ENCODE measurements at regions not wholly inside any gene's neighbourhood (a gene's known extent, or its start where the extent isn't known, plus 50 kb on each side); places are given as distances from the start of the nearest gene placed in this dataset.

- H3K27ac Mint-ChIP-seq, result no peak overlapping the region
- no peaks in the 10 kb centered on the region for H3K36me3 Mint-ChIP-seq (ENCODE audit: low read depth)
- H3K4me3 Mint-ChIP-seq, result no peak overlapping the region
- peaks cover 16% of the 10 kb centered on the region for H3K27me3 Mint-ChIP-seq
- H3K9me3 Mint-ChIP-seq, result no peaks in the 10 kb centered on the region
- H3K4me1 Mint-ChIP-seq (ENCODE audit: low read depth), result no peaks in the 10 kb centered on the region
Observed at GRCh38 chr10:131656009-131656408, 244.8 kb upstream of the PPP2R2D start.

- no peak overlapping the region for H3K27ac Mint-ChIP-seq
- H3K27me3 Mint-ChIP-seq, result peaks cover 11% of the 10 kb centered on the region
- no peaks in the 10 kb centered on the region for H3K9me3 Mint-ChIP-seq
- H3K4me3 Mint-ChIP-seq, result no peak overlapping the region
- H3K4me1 Mint-ChIP-seq (ENCODE audit: low read depth), result no peaks in the 10 kb centered on the region
- no peaks in the 10 kb centered on the region for H3K36me3 Mint-ChIP-seq (ENCODE audit: low read depth)
Observed at GRCh38 chr10:131656431-131656841, 244.4 kb upstream of the PPP2R2D start.

- H3K4me3 Mint-ChIP-seq, result no peak overlapping the region
- H3K4me1 Mint-ChIP-seq (ENCODE audit: low read depth), result no peaks in the 10 kb centered on the region
- no peaks in the 10 kb centered on the region for H3K36me3 Mint-ChIP-seq (ENCODE audit: low read depth)
- H3K9me3 Mint-ChIP-seq, result no peaks in the 10 kb centered on the region
- no peak overlapping the region for H3K27ac Mint-ChIP-seq
- peaks cover 9% of the 10 kb centered on the region for H3K27me3 Mint-ChIP-seq
Observed at GRCh38 chr10:131657318-131657984, 243.4 kb upstream of the PPP2R2D start.

GRCh38 chr10:131657985-131658330 is 242.8 kb upstream of the PPP2R2D start:
- no peaks in the 10 kb centered on the region for H3K4me1 Mint-ChIP-seq (ENCODE audit: low read depth)
- no peaks in the 10 kb centered on the region for H3K36me3 Mint-ChIP-seq (ENCODE audit: low read depth)
- H3K4me3 Mint-ChIP-seq, result no peak overlapping the region

GRCh38 chr10:131658476-131659110 is 242.2 kb upstream of the PPP2R2D start:
- no peaks in the 10 kb centered on the region for H3K36me3 Mint-ChIP-seq (ENCODE audit: low read depth)
- H3K4me1 Mint-ChIP-seq (ENCODE audit: low read depth), result no peaks in the 10 kb centered on the region
- H3K9me3 Mint-ChIP-seq, result no peaks in the 10 kb centered on the region
- peaks cover 5% of the 10 kb centered on the region for H3K27me3 Mint-ChIP-seq
- H3K4me3 Mint-ChIP-seq, result no peak overlapping the region
- H3K27ac Mint-ChIP-seq, result no peak overlapping the region

More at GRCh38 chr10:131657985-131658330, 242.8 kb upstream of the PPP2R2D start:
- peaks cover 5% of the 10 kb centered on the region for H3K27me3 Mint-ChIP-seq
- H3K9me3 Mint-ChIP-seq, result no peaks in the 10 kb centered on the region
- no peak overlapping the region for H3K27ac Mint-ChIP-seq

DNA sequence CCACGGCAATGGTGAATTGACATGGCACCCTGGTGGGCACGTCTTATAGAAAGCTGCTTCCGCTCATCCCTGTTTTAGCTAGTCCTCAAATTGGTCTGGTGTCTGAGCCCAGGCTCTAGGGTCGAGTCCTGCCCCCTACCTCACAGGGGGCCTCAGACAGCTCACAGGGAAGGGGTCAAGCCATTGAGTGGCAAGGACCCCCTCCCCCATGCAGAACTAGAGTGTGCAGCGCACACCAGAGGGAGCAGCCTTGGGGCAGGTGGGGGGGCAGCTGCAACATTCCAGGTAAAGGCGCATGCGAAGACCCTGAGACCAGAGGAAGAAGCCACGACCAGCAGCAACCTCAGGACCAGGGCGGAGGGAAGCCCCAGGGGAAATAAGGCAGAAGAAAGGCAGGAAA is 240.4 kb upstream of the PPP2R2D start:
- no peak overlapping the region for H3K4me3 Mint-ChIP-seq
- H3K27ac Mint-ChIP-seq, result no peak overlapping the region

GRCh38 chr10:131662851-131663250 is 238.0 kb upstream of the PPP2R2D start:
- Mint-ChIP-seq H3K27me3 (peaks cover 4% of the 10 kb centered on the region), H3K9me3 (no peaks in the 10 kb centered on the region), H3K36me3 (ENCODE audit: low read depth) (no peaks in the 10 kb centered on the region), H3K27ac (no peak overlapping the region), H3K4me3 (no peak overlapping the region), H3K4me1 (ENCODE audit: low read depth) (no peaks in the 10 kb centered on the region)

More for the DNA sequence above, 240.4 kb upstream of the PPP2R2D start:
- Mint-ChIP-seq H3K27me3 (peaks cover 4% of the 10 kb centered on the region), H3K4me1 (ENCODE audit: low read depth) (no peaks in the 10 kb centered on the region), H3K9me3 (no peaks in the 10 kb centered on the region), H3K36me3 (ENCODE audit: low read depth) (no peaks in the 10 kb centered on the region)

DNA sequence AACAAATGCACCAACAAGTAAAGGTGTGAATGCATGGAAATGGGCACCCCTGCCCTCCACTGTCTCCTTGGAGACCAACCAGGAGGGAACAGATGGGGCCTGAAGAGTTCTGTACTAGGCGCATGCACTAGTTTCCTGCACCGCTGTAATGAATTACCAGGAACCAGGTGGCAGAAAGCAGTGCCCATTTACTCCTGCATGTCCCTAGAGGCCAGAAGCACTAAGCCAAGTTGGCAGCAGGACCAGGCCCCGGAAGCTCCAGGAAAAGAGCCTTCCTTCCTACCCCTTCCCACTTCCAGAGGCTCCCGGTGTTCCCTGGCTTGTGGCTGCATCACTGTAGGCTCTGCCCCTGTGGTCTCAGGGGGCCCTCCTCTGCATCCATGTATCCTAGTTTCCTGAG is 237.5 kb upstream of the PPP2R2D start:
- no peak overlapping the region for H3K27ac Mint-ChIP-seq
- no peaks in the 10 kb centered on the region for H3K9me3 Mint-ChIP-seq

GRCh38 chr10:131666091-131666490 is 234.7 kb upstream of the PPP2R2D start:
- H3K9me3 Mint-ChIP-seq, result no peaks in the 10 kb centered on the region
- no peaks in the 10 kb centered on the region for H3K36me3 Mint-ChIP-seq (ENCODE audit: low read depth)
- H3K27me3 Mint-ChIP-seq, result peaks cover 4% of the 10 kb centered on the region
- no peak overlapping the region for H3K27ac Mint-ChIP-seq
- H3K4me3 Mint-ChIP-seq, result no peak overlapping the region
- no peaks in the 10 kb centered on the region for H3K4me1 Mint-ChIP-seq (ENCODE audit: low read depth)

More for the DNA sequence above, 237.5 kb upstream of the PPP2R2D start:
- Mint-ChIP-seq H3K4me1 (ENCODE audit: low read depth) (no peaks in the 10 kb centered on the region), H3K27me3 (peaks cover 4% of the 10 kb centered on the region), H3K4me3 (no peak overlapping the region), H3K36me3 (ENCODE audit: low read depth) (no peaks in the 10 kb centered on the region)

DNA sequence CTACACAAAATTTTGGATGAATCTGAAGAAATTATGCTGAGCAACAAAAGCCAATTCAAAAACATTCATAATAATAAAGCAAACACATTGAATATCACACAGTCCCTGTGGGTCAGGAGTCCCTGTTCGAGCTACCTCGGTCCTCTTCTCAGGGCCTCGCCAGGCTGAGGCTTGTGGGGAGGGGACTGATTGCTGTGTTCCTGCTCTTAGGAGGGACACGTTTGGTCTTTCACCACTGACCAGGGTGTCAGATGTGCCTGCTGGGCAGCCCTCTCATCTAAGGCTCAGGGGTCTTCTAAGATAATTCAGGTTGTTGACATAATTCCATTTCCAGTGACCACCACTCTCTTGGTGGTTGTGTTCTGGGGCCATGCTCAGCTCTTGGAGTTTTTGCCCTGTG is 233.8 kb upstream of the PPP2R2D start:
- H3K4me1 Mint-ChIP-seq (ENCODE audit: low read depth), result no peaks in the 10 kb centered on the region
- peaks cover 4% of the 10 kb centered on the region for H3K27me3 Mint-ChIP-seq
- H3K36me3 Mint-ChIP-seq (ENCODE audit: low read depth), result no peaks in the 10 kb centered on the region
- H3K9me3 Mint-ChIP-seq, result peaks cover 2% of the 10 kb centered on the region
- no peak overlapping the region for H3K4me3 Mint-ChIP-seq
- no peak overlapping the region for H3K27ac Mint-ChIP-seq

- H3K27me3 Mint-ChIP-seq, result peaks cover 4% of the 10 kb centered on the region
- H3K36me3 Mint-ChIP-seq (ENCODE audit: low read depth), result no peaks in the 10 kb centered on the region
- no peak overlapping the region for H3K4me3 Mint-ChIP-seq
- H3K9me3 Mint-ChIP-seq, result peaks cover 7% of the 10 kb centered on the region
- no peak overlapping the region for H3K27ac Mint-ChIP-seq
- H3K4me1 Mint-ChIP-seq (ENCODE audit: low read depth), result no peaks in the 10 kb centered on the region
Observed at GRCh38 chr10:131667561-131667960, 233.2 kb upstream of the PPP2R2D start.

DNA sequence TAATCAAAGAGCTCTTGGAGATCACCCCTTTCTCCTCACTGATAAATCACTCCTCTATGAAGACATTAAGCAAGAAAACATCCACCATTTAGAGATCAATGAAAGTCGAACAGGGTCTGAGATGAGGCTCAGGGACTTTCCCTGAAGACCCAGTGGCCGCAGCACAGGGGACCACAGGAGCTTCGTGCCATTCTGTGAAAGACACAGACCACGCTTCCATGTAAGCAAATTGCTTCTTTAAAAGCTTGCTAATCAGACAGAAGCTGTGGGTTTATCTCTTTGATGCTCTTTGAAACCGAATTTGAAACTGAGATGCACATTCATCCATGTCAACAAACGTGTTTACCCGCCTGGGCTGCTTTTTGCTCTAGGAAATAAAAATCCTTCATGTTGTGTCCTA is 231.9 kb upstream of the PPP2R2D start:
- Mint-ChIP-seq H3K4me1 (ENCODE audit: low read depth) (no peaks in the 10 kb centered on the region), H3K36me3 (ENCODE audit: low read depth) (no peaks in the 10 kb centered on the region), H3K27me3 (peaks cover 4% of the 10 kb centered on the region), H3K9me3 (peaks cover 7% of the 10 kb centered on the region), H3K4me3 (no peak overlapping the region), H3K27ac (no peak overlapping the region)

DNA sequence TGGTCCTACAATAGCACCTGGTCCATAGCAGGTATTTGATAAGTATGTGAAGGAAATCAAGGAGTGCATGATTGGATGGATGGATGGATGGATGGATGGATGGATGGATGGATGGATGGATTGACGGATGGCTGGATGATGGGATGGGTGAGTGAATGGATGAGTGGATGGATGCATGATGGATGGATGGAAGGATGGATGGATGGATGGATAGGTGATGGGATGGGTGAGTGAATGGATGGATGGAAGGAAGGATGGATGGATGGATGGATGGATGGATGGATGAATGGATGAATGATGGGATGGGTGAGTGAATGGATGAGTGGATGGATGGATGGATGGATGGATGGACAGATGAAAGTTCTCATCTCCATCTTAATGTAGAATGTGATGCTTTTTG is 231.0 kb upstream of the PPP2R2D start:
- peaks cover 7% of the 10 kb centered on the region for H3K9me3 Mint-ChIP-seq
- H3K4me1 Mint-ChIP-seq (ENCODE audit: low read depth), result no peaks in the 10 kb centered on the region
- H3K4me3 Mint-ChIP-seq, result no peak overlapping the region
- peaks cover 1% of the 10 kb centered on the region for H3K27me3 Mint-ChIP-seq
- no peak overlapping the region for H3K27ac Mint-ChIP-seq
- H3K36me3 Mint-ChIP-seq (ENCODE audit: low read depth), result no peaks in the 10 kb centered on the region

GRCh38 chr10:131670341-131670740 is 230.5 kb upstream of the PPP2R2D start:
- no peak overlapping the region for H3K4me3 Mint-ChIP-seq
- peaks cover 7% of the 10 kb centered on the region for H3K9me3 Mint-ChIP-seq
- no peak overlapping the region for H3K27ac Mint-ChIP-seq
- no peaks in the 10 kb centered on the region for H3K4me1 Mint-ChIP-seq (ENCODE audit: low read depth)
- H3K27me3 Mint-ChIP-seq, result no peaks in the 10 kb centered on the region
- H3K36me3 Mint-ChIP-seq (ENCODE audit: low read depth), result no peaks in the 10 kb centered on the region

GRCh38 chr10:131673396-131673795 is 227.4 kb upstream of the PPP2R2D start:
- no peaks in the 10 kb centered on the region for H3K4me1 Mint-ChIP-seq (ENCODE audit: low read depth)
- H3K4me3 Mint-ChIP-seq, result no peak overlapping the region
- H3K36me3 Mint-ChIP-seq (ENCODE audit: low read depth), result no peaks in the 10 kb centered on the region
- H3K27ac Mint-ChIP-seq, result no peak overlapping the region
- H3K9me3 Mint-ChIP-seq, result peaks cover 7% of the 10 kb centered on the region
- H3K27me3 Mint-ChIP-seq, result no peaks in the 10 kb centered on the region

DNA sequence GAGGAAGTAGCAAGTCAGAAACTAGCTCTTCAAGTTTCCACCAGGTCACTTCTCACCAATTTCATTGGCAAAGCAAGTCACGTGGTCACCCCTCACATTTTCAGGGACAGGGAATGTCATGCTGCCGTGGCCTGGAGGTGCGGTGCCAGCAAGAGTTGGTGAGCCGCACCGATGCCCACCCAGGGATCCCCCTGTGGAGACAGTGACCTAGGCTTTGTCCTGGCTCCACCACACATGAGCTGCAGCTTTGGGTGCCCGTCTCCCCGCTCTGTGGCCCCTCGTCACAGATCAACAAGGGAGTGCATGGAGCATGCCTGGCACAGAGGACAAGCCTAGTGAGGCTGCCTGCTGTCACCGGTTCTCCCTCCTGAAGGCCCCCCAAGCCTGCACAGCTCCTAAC is 226.7 kb upstream of the PPP2R2D start:
- H3K4me1 Mint-ChIP-seq (ENCODE audit: low read depth), result no peaks in the 10 kb centered on the region
- peaks cover 3% of the 10 kb centered on the region for H3K27me3 Mint-ChIP-seq
- H3K4me3 Mint-ChIP-seq, result no peak overlapping the region

More for the DNA sequence above, 226.7 kb upstream of the PPP2R2D start:
- Mint-ChIP-seq H3K9me3 (peaks cover 7% of the 10 kb centered on the region), H3K36me3 (ENCODE audit: low read depth) (no peaks in the 10 kb centered on the region), H3K27ac (no peak overlapping the region)
